Activated CD8-positive, alpha-beta T cell treated with anti-CD3 and anti-CD28 coated beads for 36 hours (primary cell): ENCODE measurements at regions not wholly inside any gene's neighbourhood (a gene's known extent, or its start where the extent isn't known, plus 50 kb on each side); places are given as distances from the start of the nearest gene placed in this dataset.

ENCODE experiments used
- ATAC-seq: fragments of 200-7000 bp; cut with Tn5 transposase; one replicate; pipeline ENCODE4 v1.10.0; 2021; ENCODE audit warnings: mild to moderate bottlenecking, moderate library complexity
- CTCF ChIA-PET: fragments of 350-600 bp; sonication (Branson Sonifier 250); formaldehyde crosslinking; loops from one replicate; lab custom pipeline; 2021; ENCODE audit warnings: antibody characterized with exemption; lab: Charles Lee
- POLR2A ChIA-PET: fragments of 350-600 bp; sonication (Branson Sonifier 250); formaldehyde crosslinking; loops from one replicate; lab custom pipeline; 2021; ENCODE audit warnings: antibody characterized with exemption; lab: Charles Lee
- DNase-seq: peaks from one replicate; pipeline ENCODE4 v3.0.0-alpha.2; 2020
- H3K27ac Mint-ChIP-seq: one replicate; pipeline ENCODE4 v1.8.0; 2021; ENCODE audit warnings: mild to moderate bottlenecking, mixed read lengths
- H3K27me3 Mint-ChIP-seq: one replicate; pipeline ENCODE4 v1.8.0; 2021; ENCODE audit warnings: mixed read lengths
- H3K36me3 Mint-ChIP-seq: one replicate; pipeline ENCODE4 v1.8.0; 2021; ENCODE audit warnings: low read depth, mixed read lengths
- H3K4me1 Mint-ChIP-seq: one replicate; pipeline ENCODE4 v1.8.0; 2021; ENCODE audit warnings: low read depth, mixed read lengths
- H3K4me3 Mint-ChIP-seq: one replicate; pipeline ENCODE4 v1.8.0; 2021; ENCODE audit warnings: mild to moderate bottlenecking, moderate library complexity, mixed read lengths
- H3K9me3 Mint-ChIP-seq: one replicate; pipeline ENCODE4 v1.8.0; 2021; ENCODE audit warnings: mixed read lengths
- CTCF ChIP-seq: fragments of 200-600 bp; IDR thresholded peaks from one replicate; pipeline ENCODE4 v1.8.0; 2022; ENCODE audit warnings: antibody characterized with exemption, mild to moderate bottlenecking
- intact Hi-C: fragments of 100-400 bp; cut with micrococcal nuclease; formaldehyde crosslinking; loops from one replicate; pipeline ENCODE4 v1.10.0; 2022

GRCh38 chr2:35831385-35831784 lies 524.2 kb upstream of the CRIM1 start:
- no peaks in the 10 kb centered on the region for H3K36me3 Mint-ChIP-seq
- no peak overlapping the region for H3K4me3 Mint-ChIP-seq
- CTCF ChIA-PET: no interaction called here
- H3K4me1 Mint-ChIP-seq: no peaks in the 10 kb centered on the region
- intact Hi-C loops: no loop called here
- POLR2A ChIA-PET: no interaction called here
- H3K9me3 Mint-ChIP-seq: no peaks in the 10 kb centered on the region
- TF ChIP-seq CTCF: no peak
- no peak overlapping the region for H3K27ac Mint-ChIP-seq
- peaks cover 4% of the 10 kb centered on the region for H3K27me3 Mint-ChIP-seq
- DNase-seq (no peak), ATAC-seq (no peak)

- Mint-ChIP-seq H3K27ac (no peak overlapping the region), H3K4me3 (no peak overlapping the region), H3K9me3 (no peaks in the 10 kb centered on the region), H3K4me1 (no peaks in the 10 kb centered on the region), H3K27me3 (peaks cover 4% of the 10 kb centered on the region), H3K36me3 (no peaks in the 10 kb centered on the region)
- ATAC-seq: no peak
- TF ChIP-seq CTCF: no peak
- ChIA-PET CTCF (no interaction called here), POLR2A (no interaction called here)
- intact Hi-C loops: no loop called here
- no peak for DNase-seq
These were observed 524.7 kb upstream of the CRIM1 start for GRCh38 chr2:35830833-35831232.

- Mint-ChIP-seq H3K27ac (no peak overlapping the region), H3K9me3 (no peaks in the 10 kb centered on the region), H3K4me1 (no peaks in the 10 kb centered on the region), H3K4me3 (no peak overlapping the region), H3K36me3 (no peaks in the 10 kb centered on the region), H3K27me3 (peaks cover 4% of the 10 kb centered on the region)
- DNase-seq: no peak
- CTCF ChIA-PET: no interaction called here
- intact Hi-C loops: no loop called here
- TF ChIP-seq CTCF: no peak
- no peak for ATAC-seq
- POLR2A ChIA-PET: no interaction called here
These were observed 528.5 kb upstream of the CRIM1 start for GRCh38 chr2:35827086-35827485.

- DNase-seq (no peak), ATAC-seq (no peak)
- no peak overlapping the region for H3K4me3 Mint-ChIP-seq
- intact Hi-C loops: no loop called here
- H3K4me1 Mint-ChIP-seq: no peaks in the 10 kb centered on the region
- CTCF ChIA-PET: no interaction called here
- H3K27me3 Mint-ChIP-seq: peaks cover 9% of the 10 kb centered on the region
- H3K36me3 Mint-ChIP-seq: no peaks in the 10 kb centered on the region
- no peaks in the 10 kb centered on the region for H3K9me3 Mint-ChIP-seq
- TF ChIP-seq CTCF: no peak
- H3K27ac Mint-ChIP-seq: no peak overlapping the region
- POLR2A ChIA-PET: no interaction called here
These were observed 532.9 kb upstream of the CRIM1 start for GRCh38 chr2:35822716-35823115.

- intact Hi-C loops: no loop called here
- peaks cover 9% of the 10 kb centered on the region for H3K27me3 Mint-ChIP-seq
These were observed 533.9 kb upstream of the CRIM1 start for GRCh38 chr2:35821675-35822074.

More at GRCh38 chr2:35821675-35822074, 533.9 kb upstream of the CRIM1 start:
- H3K4me1 Mint-ChIP-seq: no peaks in the 10 kb centered on the region
- ChIA-PET CTCF (no interaction called here), POLR2A (no interaction called here)
- no peak overlapping the region for H3K4me3 Mint-ChIP-seq
- no peak for ATAC-seq
- no peak overlapping the region for H3K27ac Mint-ChIP-seq
- no peaks in the 10 kb centered on the region for H3K36me3 Mint-ChIP-seq
- TF ChIP-seq CTCF: no peak
- DNase-seq: no peak
- no peaks in the 10 kb centered on the region for H3K9me3 Mint-ChIP-seq
